ENCODE measurements at regions not wholly inside any gene's neighbourhood (a gene's known extent, or its start where the extent isn't known, plus 50 kb on each side); places are given as distances from the start of the nearest gene placed in this dataset.

DNA sequence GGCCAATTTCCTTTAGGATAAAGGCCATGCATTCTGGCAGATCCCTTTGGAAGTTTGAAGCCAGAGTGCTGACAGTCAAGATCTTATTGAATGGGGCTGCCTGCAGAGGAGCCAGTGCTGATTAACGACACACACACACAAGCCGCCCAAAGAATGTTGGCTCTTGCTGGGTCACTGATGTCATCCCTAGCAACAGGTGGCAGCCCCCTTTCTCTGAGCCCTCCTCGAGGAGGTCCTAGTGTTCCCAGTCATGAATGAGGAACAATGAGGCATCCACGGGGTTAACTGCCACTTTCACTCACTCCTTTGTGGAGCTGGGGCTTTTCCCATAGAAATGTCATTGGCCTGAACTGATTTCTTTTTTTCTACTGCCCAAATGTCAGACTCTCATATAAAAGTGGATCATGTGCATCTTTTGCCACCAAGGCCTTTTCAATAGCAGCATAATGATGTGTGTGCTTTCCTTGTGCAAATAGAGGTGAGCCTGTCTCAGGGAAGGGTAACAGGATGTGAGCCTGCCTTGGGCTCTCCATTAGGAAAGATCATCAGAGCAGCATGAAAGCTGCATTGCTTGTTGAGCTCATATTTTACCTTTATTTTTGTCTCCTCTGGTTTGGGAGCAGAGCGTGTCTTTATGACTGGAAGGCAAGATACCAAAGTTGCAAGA lies 301.8 kb upstream of the MTNR1B start:
- no peak overlapping the region for H4K91ac ChIP-seq (replicated peaks; ENCODE audit: insufficient read length, low read length)
- DNase-seq (ENCODE audit: low read depth in 1 of 2, low spot score in 2 of 2) (peak in 1 of 2 experiments; percentile 5), FAIRE-seq (peak; percentile 13)
- no peak overlapping the region for H4K5ac ChIP-seq (ENCODE audit: insufficient read length, low read depth, low read length)
- no peaks in the 10 kb centered on the region for H3K9me3 ChIP-seq (ENCODE audit: insufficient read depth in 2 of 2, low read depth in 1 of 2, low read length in 1 of 2)
- WGBS, 2 experiments (ENCODE audit: extremely low coverage in 1 of 2, insufficient coverage in 1 of 2, insufficient read length in 1 of 2, insufficient replicate concordance in 2 of 2, low coverage in 1 of 2, low lambda C conversion rate in 2 of 2, missing lambda C conversion rate in 1 of 2): 57% methylated on average over 5 of the region's 5 CpGs; no CpG with 5 or more reads in 1 of the 2 experiments
- H3K79me2 ChIP-seq (ENCODE audit: control insufficient read depth in 1 of 2, insufficient read depth in 2 of 2, low read length in 2 of 2): no peaks in the 10 kb centered on the region
- no peak overlapping the region for H2BK5ac ChIP-seq (ENCODE audit: low read depth, low read length)
- no peak overlapping the region for H2BK15ac ChIP-seq (ENCODE audit: low read length)
- H3K27me3 ChIP-seq (replicated peaks in 1 of 4; ENCODE audit: control insufficient read depth in 3 of 4, extremely low read depth in 1 of 4, insufficient read depth in 3 of 4, low read length in 3 of 4): no peaks in the 10 kb centered on the region
- H3K4me2 ChIP-seq (ENCODE audit: insufficient read depth in 1 of 2, low read depth in 2 of 2, low read length in 2 of 2): no peak overlapping the region
- H3K9ac ChIP-seq (replicated peaks in 1 of 4; ENCODE audit: extremely low read depth in 1 of 4, low read depth in 3 of 4, low read length in 3 of 4): no peak overlapping the region; a peak in 1 of 7 replicates
- H3K4me3 ChIP-seq (ENCODE audit: extremely low read depth in 1 of 4, insufficient read depth in 2 of 4, low read depth in 3 of 4, low read length in 4 of 4): no peak overlapping the region
- H3K23me2 ChIP-seq (ENCODE audit: low read depth, low read length): no peaks in the 10 kb centered on the region
- no peaks in the 10 kb centered on the region for H3K36me3 ChIP-seq (ENCODE audit: control insufficient read depth in 2 of 4, insufficient read depth in 4 of 4, low read length in 3 of 4)
- H3K4me1 ChIP-seq (replicated peaks in 1 of 4; ENCODE audit: control insufficient read depth in 3 of 4, insufficient read depth in 4 of 4, low read length in 3 of 4): peaks cover 0 to 17% (median 3%) of the 10 kb centered on the region in 4 experiments; a peak in 3 of 7 replicates
- H4K20me1 ChIP-seq (replicated peaks in 1 of 2; ENCODE audit: control insufficient read depth in 1 of 2, insufficient read depth in 2 of 2, low read length in 2 of 2): no peaks in the 10 kb centered on the region
- H2AFZ ChIP-seq (ENCODE audit: low read length): no peak overlapping the region
- ChIA-PET POLR2A (ENCODE audit: partially characterized antibody) (no interaction called here), CTCF (ENCODE audit: partially characterized antibody) (interaction anchor here (1.5 kb wide), 1 partner anchor 14 kb away, joined by 6 read pairs; no protein-coding TSS in a partner anchor)
- H2BK20ac ChIP-seq (ENCODE audit: low read length): no peak overlapping the region
- no peak overlapping the region for H3K27ac ChIP-seq (ENCODE audit: low read depth, low read length)
- no peak overlapping the region for H4K8ac ChIP-seq (ENCODE audit: extremely low read depth, insufficient read depth, low read length)
- H3K4ac ChIP-seq (replicated peaks; ENCODE audit: insufficient read length, low read depth, low read length): no peak overlapping the region
- TF ChIP-seq TEAD4 (IDR thresholded peaks at IDR 0.05; ENCODE audit: low read depth, low read length): peak; percentile 70; the same call in 1 of the 2 replicates
- 0 out of 2 replicates have a peak, but pooled peaks have one; percentile 30 for TF ChIP-seq CREB1 (IDR thresholded peaks at IDR 0.05)
- TF ChIP-seq SP4 (IDR thresholded peaks at IDR 0.05; ENCODE audit: low read length): no peak
- 0 out of 4 replicates have a peak, but pooled peaks of 1 of the 2 experiments have one; percentile 24 for TF ChIP-seq HDAC2 (IDR thresholded peaks at IDR 0.05; ENCODE audit: borderline replicate concordance in 1 of 2, low read depth in 2 of 2, low read length in 2 of 2)
- no peak for TF ChIP-seq RFX5 (IDR thresholded peaks at IDR 0.05; ENCODE audit: borderline replicate concordance, low read depth, low read length)
- peak; percentile 66; the same call in 1 of the 2 replicates for TF ChIP-seq JUND (IDR thresholded peaks at IDR 0.05; ENCODE audit: low read length)
- H2BK120ac ChIP-seq (replicated peaks; ENCODE audit: low read depth, low read length): no peak overlapping the region
- H3K79me1 ChIP-seq (ENCODE audit: low read depth, low read length): no peaks in the 10 kb centered on the region
- no peak overlapping the region for H2BK12ac ChIP-seq (ENCODE audit: low read depth, low read length)
- H3K56ac ChIP-seq (replicated peaks; ENCODE audit: insufficient read length, low read depth, low read length): no peak overlapping the region
- no peak overlapping the region for H2AK5ac ChIP-seq (ENCODE audit: low read depth, low read length)
- no peak overlapping the region for H3K14ac ChIP-seq (ENCODE audit: insufficient read length)
- no peak overlapping the region for H3K18ac ChIP-seq (ENCODE audit: extremely low read depth, low read length)
- no peak overlapping the region for H3K23ac ChIP-seq (ENCODE audit: insufficient read length)
